H1 (cell line): ENCODE measurements at regions not wholly inside any gene's neighbourhood (a gene's known extent, or its start where the extent isn't known, plus 50 kb on each side); places are given as distances from the start of the nearest gene placed in this dataset.

ENCODE experiments used
- CEBPB ChIP-seq: IDR thresholded peaks from 2 replicates; pipeline ENCODE4 v1.6.1; 2012; ENCODE audit warnings: low read depth, low read length
- EP300 ChIP-seq, 2 experiments: IDR thresholded peaks; 1 replicate in 1 of 2; 2 replicates in 1 of 2; pipeline ENCODE4 v1.6.1; 2011 to 2012; ENCODE audit warnings: low read depth in 2 of 2, low read length in 2 of 2, mild to moderate bottlenecking in 2 of 2, borderline replicate concordance in 1 of 2, inconsistent platforms in 1 of 2, moderate library complexity in 1 of 2
- TF ChIP-seq, protein P1 (sequence below), 3 experiments: IDR thresholded peaks; 1 replicate in 2 of 3; 2 replicates in 1 of 3; pipeline versions ENCODE4 v1.5.1 to v1.6.1; 2011; ENCODE audit warnings: low read length in 3 of 3, mild to moderate bottlenecking in 3 of 3, inconsistent platforms in 2 of 3, low read depth in 1 of 3, moderate library complexity in 1 of 3; ENCODE audit not compliant: insufficient read depth in 1 of 3; ENCODE audit errors: control extremely low read depth in 1 of 3

- TF ChIP-seq, protein P1, sequence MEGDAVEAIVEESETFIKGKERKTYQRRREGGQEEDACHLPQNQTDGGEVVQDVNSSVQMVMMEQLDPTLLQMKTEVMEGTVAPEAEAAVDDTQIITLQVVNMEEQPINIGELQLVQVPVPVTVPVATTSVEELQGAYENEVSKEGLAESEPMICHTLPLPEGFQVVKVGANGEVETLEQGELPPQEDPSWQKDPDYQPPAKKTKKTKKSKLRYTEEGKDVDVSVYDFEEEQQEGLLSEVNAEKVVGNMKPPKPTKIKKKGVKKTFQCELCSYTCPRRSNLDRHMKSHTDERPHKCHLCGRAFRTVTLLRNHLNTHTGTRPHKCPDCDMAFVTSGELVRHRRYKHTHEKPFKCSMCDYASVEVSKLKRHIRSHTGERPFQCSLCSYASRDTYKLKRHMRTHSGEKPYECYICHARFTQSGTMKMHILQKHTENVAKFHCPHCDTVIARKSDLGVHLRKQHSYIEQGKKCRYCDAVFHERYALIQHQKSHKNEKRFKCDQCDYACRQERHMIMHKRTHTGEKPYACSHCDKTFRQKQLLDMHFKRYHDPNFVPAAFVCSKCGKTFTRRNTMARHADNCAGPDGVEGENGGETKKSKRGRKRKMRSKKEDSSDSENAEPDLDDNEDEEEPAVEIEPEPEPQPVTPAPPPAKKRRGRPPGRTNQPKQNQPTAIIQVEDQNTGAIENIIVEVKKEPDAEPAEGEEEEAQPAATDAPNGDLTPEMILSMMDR (IDR thresholded peaks at IDR 0.05; ENCODE audit: control extremely low read depth in 1 of 3, insufficient read depth in 1 of 3, low read depth in 1 of 3, low read length in 3 of 3): no peak
- TF ChIP-seq EP300 (IDR thresholded peaks at IDR 0.05; ENCODE audit: borderline replicate concordance in 1 of 2, low read depth in 2 of 2, low read length in 2 of 2) (no peak), CEBPB (no peak)
These were observed 122.4 kb upstream of the ZRANB2 start for GRCh38 chr1:71203241-71203640.
